Breast epithelium (tissue), 3 donors: ENCODE measurements at regions not wholly inside any gene's neighbourhood (a gene's known extent, or its start where the extent isn't known, plus 50 kb on each side); places are given as distances from the start of the nearest gene placed in this dataset.

Experiments used
- CTCF ChIP-seq, 3 donors: fragments of 450-650 bp; IDR thresholded peaks; one replicate each; pipeline ENCODE4 v1.5.1; 2016 to 2017; ENCODE audit warnings: antibody characterized with exemption in 3 of 3, mild to moderate bottlenecking in 3 of 3, moderate library complexity in 3 of 3
- POLR2AphosphoS5 ChIP-seq, 3 donors: sonication (generic); formaldehyde crosslinking; IDR thresholded peaks; one replicate each; pipeline ENCODE4 v1.6.1; 2017; ENCODE audit warnings: antibody characterized with exemption in 3 of 3

DNA sequence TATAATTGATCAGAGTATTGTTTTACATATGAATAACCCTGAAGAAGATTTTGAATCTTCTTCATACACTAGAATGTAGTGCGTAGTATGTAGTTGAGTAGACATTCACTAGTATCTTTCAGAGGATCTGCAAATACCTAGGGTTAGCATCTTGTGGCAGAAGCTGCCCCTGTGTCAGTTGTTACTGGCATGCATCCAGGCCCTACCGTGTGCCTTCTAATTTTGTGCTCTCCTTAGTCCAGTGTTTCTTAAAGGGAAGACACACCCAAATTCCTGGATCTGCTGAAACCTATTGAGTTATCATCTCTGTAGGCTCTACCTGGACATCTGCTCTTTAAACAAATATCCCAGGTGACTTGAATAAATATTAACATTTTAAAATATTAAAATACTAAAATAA lies 99.7 kb upstream of the SERTAD2 start:
- TF ChIP-seq CTCF (IDR thresholded peaks at IDR 0.05): no peak
- TF ChIP-seq POLR2AphosphoS5 (IDR thresholded peaks at IDR 0.05): no peak
